OCI-LY7 (cell line): ENCODE measurements at regions not wholly inside any gene's neighbourhood (a gene's known extent, or its start where the extent isn't known, plus 50 kb on each side); places are given as distances from the start of the nearest gene placed in this dataset.
"Not testable (repeated sequence)": the region's sequence is repeated elsewhere in the genome, so short reads cannot be mapped to it uniquely, and the experiment has no call there.

Experiments used
- BruUV-seq: library from RNA; stranded (reverse); fragments of 400-500 nt; replicated peaks from 2 replicates; lab custom pipeline; 2021; lab: Mats Ljungman, UMichigan
- CTCF ChIA-PET: fragments of 300-600 bp; sonication (Branson Sonifier 250); formaldehyde crosslinking; loops from one replicate; lab custom pipeline; 2022; ENCODE audit warnings: antibody characterized with exemption; ENCODE audit not compliant: unreplicated experiment; lab: Charles Lee
- POLR2A ChIA-PET: fragments of 300-600 bp; sonication (Branson Sonifier 250); formaldehyde crosslinking; loops from one replicate; lab custom pipeline; 2022; ENCODE audit warnings: antibody characterized with exemption; lab: Charles Lee
- DNase-seq: peaks from one replicate; pipeline ENCODE4 v3.0.0-alpha.2; 2015; ENCODE audit warnings: low spot score
- H2AFZ ChIP-seq: fragments of 200-600 bp; sonication (generic), shearing (Covaris generic); 2 replicates; pipeline ENCODE4 v1.6.1; 2014; ENCODE audit warnings: mild to moderate bottlenecking, antibody characterized with exemption, low read length, moderate library complexity
- H3K27ac ChIP-seq: fragments of 200-600 bp; sonication (generic); 2 replicates; pipeline ENCODE4 v1.5.1; 2014; ENCODE audit warnings: mixed run types, low read depth, mild to moderate bottlenecking, moderate library complexity, low read length, inconsistent platforms; ENCODE audit not compliant: poor library complexity, severe bottlenecking
- H3K36me3 ChIP-seq: fragments of 200-600 bp; sonication (generic); 2 replicates; pipeline ENCODE4 v1.6.1; 2014; ENCODE audit warnings: mild to moderate bottlenecking, antibody characterized with exemption, low read length, moderate library complexity, mixed read lengths; ENCODE audit not compliant: insufficient read depth
- H3K4me1 ChIP-seq: fragments of 200-600 bp; sonication (generic); 2 replicates; pipeline ENCODE4 v1.5.1; 2014; ENCODE audit warnings: mild to moderate bottlenecking, low read length; ENCODE audit not compliant: insufficient read depth, poor library complexity, severe bottlenecking
- H3K4me2 ChIP-seq: fragments of 200-600 bp; sonication (generic); 2 replicates; pipeline ENCODE4 v1.6.1; 2014; ENCODE audit warnings: mild to moderate bottlenecking, low read length
- H3K4me3 ChIP-seq: fragments of 200-600 bp; sonication (generic); 2 replicates; pipeline ENCODE4 v1.5.1; 2014; ENCODE audit warnings: mild to moderate bottlenecking, low read depth, low read length; ENCODE audit not compliant: poor library complexity, severe bottlenecking
- H3K79me2 ChIP-seq: fragments of 200-600 bp; sonication (generic); 2 replicates; pipeline ENCODE4 v1.6.1; 2016; ENCODE audit warnings: low read depth, mild to moderate bottlenecking, low read length, moderate library complexity, mixed read lengths; ENCODE audit not compliant: insufficient read depth
- H3K9me2 ChIP-seq: fragments of 200-600 bp; sonication (generic); 2 replicates; pipeline ENCODE4 v1.6.1; 2016; ENCODE audit warnings: mild to moderate bottlenecking, low read length, mixed read lengths; ENCODE audit not compliant: insufficient read depth
- H3K9me3 ChIP-seq: fragments of 200-600 bp; sonication (generic); 2 replicates; pipeline ENCODE4 v1.6.1; 2014; ENCODE audit warnings: mild to moderate bottlenecking, mixed run types, low read length, mixed read lengths
- H4K20me1 ChIP-seq: fragments of 200-600 bp; sonication (generic); 2 replicates; pipeline ENCODE4 v1.6.1; 2014; ENCODE audit warnings: mild to moderate bottlenecking, antibody characterized with exemption, low read length, moderate library complexity, mixed read lengths; ENCODE audit not compliant: insufficient read depth
- CTCF ChIP-seq: fragments of 200-600 bp; sonication (generic); conservative IDR thresholded peaks from 2 replicates; pipeline ENCODE4 v1.5.1; 2014; ENCODE audit warnings: mild to moderate bottlenecking, antibody characterized with exemption, low read length, moderate library complexity, mixed read lengths
- EZH2phosphoT487 ChIP-seq: fragments of 200-600 bp; sonication (generic); IDR thresholded peaks from 2 replicates; pipeline ENCODE4 v1.6.1; 2018; ENCODE audit warnings: low read depth, borderline replicate concordance, mild to moderate bottlenecking, mixed run types, antibody characterized with exemption, low read length, moderate library complexity, mixed read lengths
- intact Hi-C: fragments of 100-400 bp; cut with micrococcal nuclease; formaldehyde crosslinking; loops from one replicate; pipeline ENCODE4 v1.10.0; 2022; ENCODE audit not compliant: unreplicated experiment

DNA sequence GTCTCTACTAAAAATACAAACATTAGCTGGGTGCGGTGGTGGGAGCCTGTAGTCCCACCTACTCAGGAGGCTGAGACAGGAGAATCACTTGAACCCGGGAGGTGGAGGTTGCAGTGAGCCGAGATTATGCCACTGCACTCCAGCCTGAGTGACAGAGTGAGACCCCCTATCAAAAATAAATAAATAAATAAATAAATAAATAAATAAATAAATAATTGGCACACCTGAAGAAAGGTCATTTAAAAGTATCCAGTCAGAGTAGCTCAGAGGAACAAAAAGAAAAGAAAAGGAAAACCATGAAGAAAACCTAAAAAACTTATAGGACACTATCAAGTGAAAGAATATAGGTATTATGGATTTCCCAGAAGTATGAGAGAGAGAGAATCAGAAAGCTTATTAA, 330.1 kb upstream of the AR start:
- BruUV-seq, POLR2A ChIA-PET, CTCF ChIA-PET: not testable (repeated sequence)

GRCh38 chrX:67207912-67208311, 335.9 kb upstream of the AR start:
- intact Hi-C loops: no loop called here

More for the DNA sequence above, 330.1 kb upstream of the AR start:
- H3K79me2 ChIP-seq, H3K9me2 ChIP-seq, H3K36me3 ChIP-seq, DNase-seq, intact Hi-C loops, H2AFZ ChIP-seq, H4K20me1 ChIP-seq, H3K27ac ChIP-seq, H3K4me1 ChIP-seq, H3K9me3 ChIP-seq, H3K4me2 ChIP-seq, H3K4me3 ChIP-seq: not testable (repeated sequence)

DNA sequence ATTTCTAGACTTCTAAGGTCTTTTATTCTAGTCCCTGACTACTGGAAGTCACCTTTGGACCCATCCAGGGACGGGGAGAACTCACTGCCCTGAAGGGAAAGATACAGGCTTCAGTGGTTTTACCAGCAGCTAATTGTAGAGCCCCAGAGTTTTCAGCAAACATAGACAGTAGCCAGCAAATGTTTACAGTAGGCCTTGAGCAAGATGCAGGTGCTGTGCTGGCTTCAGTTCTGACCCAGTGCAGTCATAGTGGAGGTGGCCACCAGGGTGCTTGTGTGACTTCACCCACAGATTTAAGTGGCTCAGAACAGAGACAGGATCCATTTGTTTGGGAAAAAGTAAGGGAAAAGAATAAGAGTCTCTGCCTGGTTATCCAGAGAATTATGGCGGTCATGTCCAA, 384.4 kb upstream of the AR start:
- H4K20me1 ChIP-seq: no peaks in the 10 kb centered on the region
- TF ChIP-seq CTCF (no peak), EZH2phosphoT487 (no peak)
- BruUV-seq: no TSS peak
- ChIA-PET CTCF (no interaction called here), POLR2A (no interaction called here)
- H3K79me2 ChIP-seq: no peaks in the 10 kb centered on the region
- no peaks in the 10 kb centered on the region for H3K4me1 ChIP-seq
- H3K27ac ChIP-seq: no peak overlapping the region
- no peak for DNase-seq
- no peaks in the 10 kb centered on the region for H3K9me2 ChIP-seq
- no peak overlapping the region for H2AFZ ChIP-seq
- H3K4me3 ChIP-seq: no peak overlapping the region
- no peaks in the 10 kb centered on the region for H3K36me3 ChIP-seq
- no peak overlapping the region for H3K4me2 ChIP-seq
- no peaks in the 10 kb centered on the region for H3K9me3 ChIP-seq
- intact Hi-C loops: no loop called here

More at GRCh38 chrX:67207912-67208311, 335.9 kb upstream of the AR start:
- no peak for DNase-seq
- BruUV-seq: no TSS peak
- no peaks in the 10 kb centered on the region for H3K9me2 ChIP-seq
- TF ChIP-seq CTCF (no peak), EZH2phosphoT487 (no peak)
- no peak overlapping the region for H2AFZ ChIP-seq
- no peak overlapping the region for H3K4me3 ChIP-seq
- no peak overlapping the region for H3K27ac ChIP-seq
- H4K20me1 ChIP-seq: no peaks in the 10 kb centered on the region
- H3K4me1 ChIP-seq: no peaks in the 10 kb centered on the region
- H3K79me2 ChIP-seq: no peaks in the 10 kb centered on the region
- ChIA-PET POLR2A (interaction anchor here (0.8 kb wide), 1 partner anchor 184 kb away, joined by 3 read pairs; no protein-coding TSS in a partner anchor), CTCF (no interaction called here)
- no peaks in the 10 kb centered on the region for H3K36me3 ChIP-seq
- no peak overlapping the region for H3K4me2 ChIP-seq
- H3K9me3 ChIP-seq: no peaks in the 10 kb centered on the region
